T-helper 22 cell (primary cell): ENCODE measurements at regions not wholly inside any gene's neighbourhood (a gene's known extent, or its start where the extent isn't known, plus 50 kb on each side); places are given as distances from the start of the nearest gene placed in this dataset.
"Not testable (repeated sequence)": the region's sequence is repeated elsewhere in the genome, so short reads cannot be mapped to it uniquely, and the experiment has no call there.

Source experiments
- DNase-seq: peaks from one replicate; pipeline ENCODE4 v3.0.0-alpha.2; 2020; ENCODE audit warnings: low read depth

DNA sequence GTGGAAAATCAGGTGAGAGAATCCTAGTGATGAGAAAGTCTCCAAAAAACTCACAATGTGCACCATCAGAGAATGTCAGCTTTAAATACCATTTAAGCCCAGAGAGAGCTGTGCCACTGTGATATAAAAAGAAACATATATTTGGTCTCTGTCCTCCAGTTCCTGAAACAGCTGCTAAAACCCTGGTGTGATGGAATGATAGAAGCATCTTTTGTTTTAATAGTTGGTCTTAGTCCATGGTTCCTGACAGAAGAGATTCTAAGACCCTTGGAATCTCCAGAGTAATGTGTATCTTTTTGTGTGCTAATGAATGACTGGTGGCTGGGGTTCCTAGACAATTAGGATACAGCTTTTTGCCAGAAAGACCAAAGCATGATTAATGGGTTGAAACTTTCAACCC lies 302.8 kb upstream of the B3GALT2 start:
- DNase-seq: no peak

DNA sequence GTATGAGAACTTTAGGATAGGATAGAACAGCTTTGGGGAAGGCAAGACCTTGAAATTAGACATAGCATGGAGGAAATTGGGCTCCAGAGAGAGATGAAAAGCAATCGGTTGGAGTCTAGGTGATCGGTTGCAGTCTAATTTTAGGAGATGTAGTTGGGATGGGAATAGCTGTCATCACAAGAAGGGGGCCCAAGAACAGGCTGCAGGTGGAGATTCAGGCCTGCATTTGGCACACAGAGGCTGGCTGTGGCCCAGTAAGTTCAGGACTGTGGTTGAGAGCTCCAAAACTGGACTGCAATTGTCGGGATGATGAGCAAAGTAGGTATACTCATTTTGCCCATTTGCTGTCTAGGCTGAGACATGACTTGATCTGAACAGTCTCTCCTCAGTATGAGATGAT lies 301.3 kb upstream of the B3GALT2 start:
- no peak for DNase-seq

DNA sequence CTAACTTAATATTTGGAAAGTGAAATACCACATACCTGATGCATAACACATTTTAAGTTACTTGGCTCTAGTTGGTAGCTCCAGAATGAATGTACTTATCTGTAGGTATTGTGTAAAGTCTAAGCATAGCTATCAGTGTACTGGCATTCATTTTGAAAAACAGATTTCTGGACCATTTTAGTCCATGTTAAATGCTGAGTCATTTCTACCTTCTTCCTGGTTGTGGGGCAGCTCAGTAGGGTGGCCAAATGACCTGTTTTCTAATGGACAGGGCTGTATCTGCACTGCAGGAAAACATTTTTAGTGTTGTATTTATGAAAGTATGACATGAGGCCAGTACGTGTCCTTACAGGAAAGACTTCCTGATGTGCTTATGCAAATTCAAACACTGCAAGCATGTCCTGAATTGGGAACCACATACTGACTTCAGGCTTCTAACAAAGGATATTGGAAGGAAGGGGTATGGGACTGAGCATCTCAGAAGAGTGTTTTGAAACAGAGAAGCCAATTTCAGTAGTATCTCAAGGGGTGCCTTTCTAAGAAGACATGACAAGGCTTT lies 300.3 kb upstream of the B3GALT2 start:
- DNase-seq: no peak

DNA sequence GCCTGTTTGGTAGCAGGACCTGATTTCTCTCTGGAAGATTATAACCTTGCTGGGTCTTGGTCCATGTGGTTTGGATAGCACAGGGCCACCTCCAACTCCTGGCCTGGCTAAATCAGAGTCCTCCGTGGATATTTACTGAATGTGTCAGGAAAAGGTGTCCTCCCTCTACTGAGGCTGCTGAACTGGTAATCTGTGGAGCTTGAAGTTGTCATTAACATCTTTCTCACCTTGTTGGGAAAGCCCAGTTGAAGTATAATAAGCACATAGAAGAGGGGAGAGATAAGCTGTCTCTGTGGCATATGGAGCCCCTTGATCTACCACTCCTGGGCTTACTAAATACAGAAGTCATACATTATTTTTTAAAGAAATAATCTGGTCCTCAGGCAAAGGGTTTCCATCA lies 294.3 kb upstream of the B3GALT2 start:
- DNase-seq: no peak

DNA sequence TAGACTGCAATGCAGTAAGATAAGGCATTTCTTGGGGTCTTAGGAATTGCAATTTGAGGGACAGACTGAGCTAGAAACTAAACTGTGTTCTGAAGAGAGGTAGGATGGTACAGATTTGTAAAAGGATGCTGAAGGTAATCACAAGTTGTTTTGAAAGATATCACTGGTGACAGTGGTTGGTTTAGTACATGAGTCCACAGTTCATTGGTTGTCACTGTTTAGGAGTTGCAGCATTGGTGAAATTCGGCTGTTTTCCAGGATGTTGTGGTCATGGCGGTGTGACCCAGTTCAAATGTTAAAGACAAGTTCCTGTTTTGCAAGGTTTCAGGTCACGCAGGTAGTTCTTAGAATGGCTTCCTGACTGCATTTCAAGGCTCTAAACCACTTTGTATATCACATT lies 292.8 kb upstream of the B3GALT2 start:
- peak; percentile 69 for DNase-seq

DNA sequence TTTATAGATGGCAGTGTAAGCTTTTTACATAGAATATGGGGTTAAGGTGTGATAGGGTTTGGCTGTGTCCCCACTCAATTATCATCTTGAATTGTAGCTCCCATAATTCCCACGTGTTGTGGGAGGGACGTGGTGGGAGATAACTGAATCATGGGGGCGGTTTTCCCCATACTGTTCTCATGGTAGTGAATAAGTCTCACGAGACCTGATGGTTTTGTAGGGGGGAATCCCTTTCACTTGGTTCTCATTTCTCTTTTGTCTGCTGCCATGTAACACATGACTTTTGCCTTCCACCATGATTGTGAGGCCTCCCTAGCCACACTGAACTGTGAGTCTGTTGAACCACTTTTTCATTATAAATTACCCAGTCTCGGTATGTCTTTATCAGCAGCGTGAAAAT lies 290.3 kb upstream of the B3GALT2 start:
- DNase-seq: no peak

DNA sequence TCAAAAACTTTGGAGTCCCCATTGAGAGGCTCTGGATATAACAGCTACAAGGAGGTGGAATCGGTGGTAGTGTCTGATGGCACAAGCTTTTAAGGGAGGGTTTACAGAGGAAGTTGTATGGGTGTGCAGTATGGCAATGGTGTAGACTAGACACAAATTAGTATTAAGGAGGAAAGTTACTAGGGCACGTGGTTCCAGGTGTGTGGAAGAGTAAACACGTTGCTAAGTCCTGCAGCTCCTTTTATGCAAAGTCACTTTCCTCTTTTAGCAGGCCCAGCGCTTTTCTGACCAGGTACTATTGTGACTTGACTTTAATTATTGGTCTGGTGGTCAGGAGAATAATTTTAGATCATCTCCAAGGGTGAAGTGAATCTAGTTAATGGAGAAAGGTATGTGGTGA lies 287.5 kb upstream of the B3GALT2 start:
- DNase-seq: no peak

DNA sequence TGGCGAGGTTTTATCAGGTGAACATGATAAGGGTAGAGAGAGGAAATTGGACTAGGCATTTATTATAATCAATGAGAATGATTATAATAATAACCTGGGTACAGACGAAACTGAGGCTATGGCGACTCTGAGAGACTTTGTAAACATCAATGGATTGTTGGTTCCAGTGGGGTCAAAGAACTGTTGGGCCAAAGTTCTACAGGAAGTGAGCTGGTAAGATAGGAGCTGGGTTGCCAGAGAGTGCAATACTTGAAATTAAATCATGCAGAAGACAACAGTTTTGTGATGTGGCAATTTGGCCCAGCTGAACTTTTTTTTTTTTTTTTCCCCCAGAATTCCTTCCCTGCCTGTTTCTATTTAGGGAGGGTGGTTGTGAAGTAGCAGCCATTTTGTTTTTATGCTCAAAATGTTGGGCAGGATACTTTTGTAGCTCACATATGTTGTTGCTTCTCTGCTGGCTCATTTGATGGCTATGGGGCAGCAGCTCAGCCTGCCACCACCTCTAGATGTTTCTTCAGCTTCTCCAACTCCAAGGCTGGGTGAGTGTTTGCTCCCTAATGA lies 286.5 kb upstream of the B3GALT2 start:
- no peak for DNase-seq

DNA sequence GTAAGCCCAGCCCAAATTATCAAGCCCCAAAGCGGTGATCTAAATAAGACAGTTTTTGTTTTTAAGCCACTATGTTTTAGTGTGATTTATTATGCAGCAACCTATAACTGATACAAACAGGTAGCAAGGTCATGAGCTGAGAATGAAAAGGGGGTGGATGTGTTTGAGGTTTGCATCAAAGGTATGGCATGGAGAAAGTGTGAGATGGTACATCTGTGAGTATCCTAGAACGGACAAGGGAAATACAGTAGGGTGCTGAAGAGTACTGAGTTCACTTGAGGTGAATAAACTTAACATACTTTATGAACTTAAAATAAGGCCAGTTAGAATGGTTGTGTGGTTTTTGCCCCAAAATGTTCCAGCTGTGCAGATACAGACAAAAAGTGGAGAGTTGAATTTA lies 286.0 kb upstream of the B3GALT2 start:
- DNase-seq: no peak

DNA sequence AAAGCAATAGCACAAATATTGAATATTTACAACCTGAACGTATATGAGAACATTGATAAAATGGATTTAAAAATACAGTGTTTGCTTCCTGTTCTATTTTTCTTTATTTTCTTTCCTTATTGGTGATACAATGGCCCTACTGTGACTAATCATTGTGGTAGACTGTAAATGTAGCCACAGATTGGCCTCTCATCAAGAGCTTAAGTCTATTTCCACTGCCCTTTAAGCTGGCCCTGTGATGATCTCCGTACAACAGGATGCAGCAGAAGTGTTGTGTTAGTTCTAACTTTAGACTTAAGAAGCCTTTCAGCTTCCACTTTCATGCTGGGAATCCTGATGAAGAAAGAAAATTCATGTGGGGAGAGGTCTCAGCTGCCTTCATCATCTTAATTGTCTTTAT lies 285.6 kb upstream of the B3GALT2 start:
- no peak for DNase-seq

DNA sequence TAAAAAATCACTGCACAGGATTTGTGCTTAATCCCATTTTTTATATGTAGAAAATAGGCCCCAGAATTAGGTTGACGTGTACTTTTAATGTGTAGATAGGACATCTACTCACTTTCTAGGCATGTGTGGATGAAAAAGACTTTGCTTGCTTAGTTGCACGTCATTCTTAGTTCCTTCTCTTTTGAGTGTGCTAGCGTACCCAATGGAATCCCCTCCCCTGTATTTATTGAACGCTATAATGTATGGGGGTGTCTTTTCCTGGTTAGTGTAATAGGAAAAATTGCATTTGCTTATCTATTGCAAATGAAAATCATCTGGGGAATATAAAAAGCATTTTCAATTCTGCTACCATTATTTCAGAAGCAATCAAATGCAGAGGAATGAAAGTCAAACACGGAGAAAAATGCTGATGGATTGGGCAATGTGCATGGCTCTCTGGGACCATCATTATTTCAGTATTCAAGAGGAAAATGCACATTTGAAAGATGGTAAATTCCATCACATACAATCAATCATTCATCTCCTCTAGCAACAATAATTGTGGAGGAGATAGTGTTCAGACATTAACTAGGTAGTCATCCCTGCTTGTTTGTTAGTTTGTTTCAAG lies 277.0 kb upstream of the B3GALT2 start:
- DNase-seq: no peak

DNA sequence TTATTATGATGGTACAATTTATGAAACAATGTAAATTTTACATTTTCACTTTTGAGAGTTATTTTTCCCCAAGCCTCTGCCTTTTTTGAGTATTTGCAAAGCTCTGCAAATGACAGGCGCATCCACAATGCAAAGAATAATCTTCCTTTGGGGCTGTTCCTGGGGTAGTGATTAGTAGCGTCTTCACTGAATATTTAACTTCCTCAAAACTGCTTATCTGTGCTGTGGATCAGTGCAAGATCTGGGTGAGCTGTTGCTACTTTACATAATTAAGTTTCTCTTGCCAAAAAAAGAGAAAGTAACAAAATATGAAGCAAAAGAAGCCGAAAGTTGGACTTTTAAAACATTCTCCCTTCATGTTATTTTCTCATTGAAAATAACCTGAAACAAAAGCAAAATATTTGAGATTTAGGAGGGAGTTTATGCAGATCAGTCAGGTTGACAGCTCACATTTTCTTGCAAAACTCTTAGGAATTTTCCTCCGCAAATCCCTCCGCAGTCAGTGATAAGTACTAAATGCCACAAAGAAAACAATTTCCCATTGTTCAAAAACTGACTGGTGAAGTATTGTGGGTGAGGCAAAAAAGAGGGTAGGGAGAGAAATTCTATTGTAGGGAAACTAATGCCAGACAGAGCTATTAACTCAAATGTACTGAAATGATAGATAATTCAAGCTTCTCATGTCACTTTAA lies 276.4 kb upstream of the B3GALT2 start:
- DNase-seq: no peak

DNA sequence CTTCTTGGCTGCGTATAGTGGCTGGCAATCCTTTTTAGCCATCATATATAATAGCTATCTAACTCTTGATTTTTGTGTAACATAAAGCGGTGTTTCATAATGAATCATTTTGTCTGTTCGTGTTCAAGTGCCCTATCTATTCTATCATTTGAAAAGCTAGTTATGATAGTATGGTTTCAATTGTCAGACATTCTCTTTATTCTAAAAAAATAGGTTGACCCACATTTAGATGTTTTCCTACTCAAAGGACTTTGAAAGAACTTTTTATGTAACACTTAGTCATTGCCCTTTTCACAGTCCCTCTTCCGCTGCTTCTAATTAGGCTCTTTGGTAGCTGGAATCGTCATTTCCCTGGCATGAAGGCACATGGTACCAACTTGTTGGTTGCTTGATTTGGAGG lies 272.2 kb upstream of the B3GALT2 start:
- DNase-seq: peak; percentile 24

DNA sequence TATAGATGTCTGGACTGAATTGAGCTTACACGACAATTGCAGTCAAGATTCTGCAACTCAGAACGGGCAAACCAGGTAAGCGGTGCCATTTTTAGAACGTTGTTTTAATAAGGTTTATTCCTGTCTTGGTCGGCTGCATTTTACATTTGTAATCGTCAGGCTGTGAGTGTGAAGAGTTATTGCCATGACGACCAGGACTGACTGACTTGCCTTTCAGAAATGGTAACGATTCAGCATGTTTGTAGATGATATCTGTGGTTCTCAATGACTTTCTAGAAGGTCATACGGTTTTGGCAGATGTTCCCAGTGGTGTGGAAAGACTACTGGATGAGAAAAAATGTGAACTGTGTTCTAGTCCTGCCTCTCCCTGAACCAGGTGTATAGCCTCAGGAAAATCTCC lies 271.3 kb upstream of the B3GALT2 start:
- DNase-seq: no peak

DNA sequence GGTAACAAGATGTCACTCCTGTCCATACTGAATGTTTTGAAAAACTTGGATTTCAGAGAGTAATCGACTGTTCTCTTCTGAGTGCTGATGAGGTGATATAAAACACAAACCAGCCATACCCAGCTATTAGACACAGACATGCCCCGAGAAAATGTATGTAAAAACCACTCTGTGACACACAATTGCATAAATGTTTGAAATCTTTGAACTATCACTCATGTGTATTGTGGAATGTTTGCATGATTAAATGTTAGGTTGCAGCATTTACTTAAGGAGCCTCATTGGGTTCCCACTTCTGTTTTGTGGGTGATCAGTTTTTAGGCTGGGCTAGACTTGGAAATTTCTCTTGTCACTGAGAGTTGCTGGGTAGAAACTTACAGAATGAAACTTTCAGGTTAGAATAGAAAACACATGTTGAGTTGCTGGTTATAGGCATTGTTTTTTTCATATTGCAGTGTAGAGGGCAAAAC lies 270.4 kb upstream of the B3GALT2 start:
- no peak for DNase-seq

DNA sequence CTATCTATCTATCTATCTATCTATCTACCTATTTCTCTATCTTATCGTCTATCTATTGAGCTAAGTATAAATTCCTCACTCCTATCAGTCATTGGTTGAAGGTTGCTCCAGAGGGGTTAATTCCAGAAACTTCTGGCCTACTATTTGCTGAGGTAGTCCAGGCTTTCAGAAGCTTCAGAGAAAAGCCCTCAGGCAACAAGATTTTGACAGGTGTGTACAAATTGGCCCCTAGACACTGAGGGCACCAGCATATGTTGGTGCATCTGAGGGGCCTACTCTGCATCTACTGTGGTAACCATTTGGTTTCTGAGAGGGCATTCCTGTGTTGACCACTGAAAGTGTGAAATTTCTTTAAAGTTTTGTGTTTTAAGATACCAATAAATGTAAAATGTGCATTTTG lies 265.2 kb upstream of the B3GALT2 start:
- no peak for DNase-seq

DNA sequence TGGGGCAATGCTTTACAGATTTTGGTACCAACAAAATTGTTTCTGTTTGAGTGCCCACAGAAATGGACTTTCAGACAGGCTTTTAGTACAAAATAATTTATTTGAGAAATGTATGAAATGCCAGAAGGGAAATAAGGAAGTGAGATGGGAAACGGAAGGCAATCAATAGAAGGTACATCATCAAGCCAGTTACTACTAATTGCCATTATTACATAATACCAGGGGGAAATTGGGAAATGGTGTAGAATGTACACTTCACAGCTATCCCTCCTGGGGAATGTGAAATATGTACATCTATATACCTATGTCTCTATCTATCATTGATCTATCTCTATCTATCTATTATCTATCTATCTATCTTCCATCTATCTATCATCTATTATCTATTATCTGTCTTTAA lies 264.6 kb upstream of the B3GALT2 start:
- no peak for DNase-seq

DNA sequence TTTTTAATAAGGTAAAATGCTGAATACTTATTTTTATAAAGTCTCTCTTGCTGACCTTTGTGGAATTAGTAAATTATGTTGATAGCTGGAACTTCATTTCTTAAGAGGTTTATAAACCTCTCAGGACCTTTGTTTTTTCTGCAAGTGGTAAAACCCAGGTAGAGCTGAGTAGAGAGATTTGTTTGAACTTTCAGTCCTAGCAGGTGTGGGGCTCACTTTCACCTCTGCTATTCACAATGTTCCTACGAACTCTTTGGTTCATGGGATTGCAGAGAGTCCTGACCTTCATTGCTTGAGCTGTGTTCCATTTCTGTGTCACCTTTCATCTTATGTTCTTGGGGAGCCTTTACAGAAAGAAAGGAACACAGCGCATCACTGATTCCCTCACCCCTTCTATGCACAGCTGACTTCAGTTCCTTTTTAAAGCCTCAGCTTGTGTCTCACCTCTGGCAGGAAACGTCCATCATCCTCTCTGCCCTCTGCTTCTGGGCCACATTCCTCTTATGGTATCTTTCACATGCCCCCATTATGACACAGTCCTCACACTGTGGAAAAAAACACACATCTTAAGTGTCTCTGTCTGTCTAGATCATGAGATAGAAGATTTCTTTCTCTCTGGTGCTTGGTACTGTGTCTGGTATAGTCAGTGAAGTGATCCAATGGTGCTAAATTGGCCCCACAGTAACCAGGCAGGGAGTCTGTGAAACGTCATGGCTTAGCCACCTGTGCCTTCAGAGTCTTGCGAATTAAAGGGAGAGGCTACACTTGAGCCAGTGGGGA lies 262.5 kb upstream of the B3GALT2 start:
- DNase-seq: no peak

DNA sequence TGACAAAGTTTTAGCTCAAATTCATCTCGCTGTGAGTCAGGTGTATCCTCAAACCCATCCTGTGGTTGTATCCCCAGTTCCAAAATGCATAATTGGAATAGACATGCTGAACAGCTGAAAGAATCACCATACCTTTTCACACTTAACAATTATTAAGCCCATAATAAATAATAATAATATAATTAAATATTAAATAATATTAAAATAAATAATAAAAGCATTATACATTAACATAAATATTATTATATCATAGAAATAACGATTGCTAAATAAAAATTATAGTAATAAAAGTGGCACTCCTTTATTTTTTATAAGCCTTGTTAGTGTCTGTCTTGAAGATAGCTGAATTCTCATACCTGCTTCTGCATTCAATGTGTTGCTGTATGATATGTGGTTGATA lies 257.5 kb upstream of the B3GALT2 start:
- DNase-seq: no peak

DNA sequence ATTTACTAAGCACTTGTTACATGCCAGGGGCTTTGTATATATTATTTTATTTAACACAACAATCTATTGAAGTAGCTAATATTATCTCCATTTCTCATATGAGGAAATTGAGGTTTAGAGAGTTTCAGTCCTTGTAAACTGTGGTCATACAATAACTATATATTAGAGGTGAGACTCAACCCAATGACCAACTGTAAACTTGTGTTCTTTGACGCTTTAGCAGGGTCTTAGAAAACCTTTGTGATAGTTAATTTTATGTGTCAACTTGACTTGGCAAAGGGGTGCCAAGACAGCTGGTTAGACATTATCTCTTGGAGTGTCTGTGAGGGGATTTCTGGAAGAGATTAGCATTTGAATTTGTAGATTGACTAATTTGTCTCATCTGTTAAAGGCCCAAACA lies 252.4 kb upstream of the B3GALT2 start:
- DNase-seq: no peak

DNA sequence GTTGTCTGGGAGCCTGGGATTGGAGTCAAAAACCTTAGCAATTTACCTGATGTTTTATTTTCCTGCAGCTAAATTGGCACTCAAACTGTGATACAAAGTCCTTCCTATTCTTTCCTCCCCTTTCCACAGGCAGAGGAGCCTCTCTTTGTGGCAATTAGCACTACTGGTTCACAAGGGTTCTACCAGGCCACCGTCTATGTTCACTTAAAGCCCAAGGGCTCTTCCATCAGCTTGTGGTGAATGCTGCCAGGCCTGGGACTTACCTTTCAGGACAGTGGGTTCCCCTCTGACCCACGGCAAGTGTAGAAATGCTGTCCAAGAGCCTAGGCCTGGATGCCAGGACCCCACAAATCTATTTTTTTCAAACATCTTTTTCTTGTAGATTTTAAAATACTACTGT lies 251.9 kb upstream of the B3GALT2 start:
- no peak for DNase-seq

DNA sequence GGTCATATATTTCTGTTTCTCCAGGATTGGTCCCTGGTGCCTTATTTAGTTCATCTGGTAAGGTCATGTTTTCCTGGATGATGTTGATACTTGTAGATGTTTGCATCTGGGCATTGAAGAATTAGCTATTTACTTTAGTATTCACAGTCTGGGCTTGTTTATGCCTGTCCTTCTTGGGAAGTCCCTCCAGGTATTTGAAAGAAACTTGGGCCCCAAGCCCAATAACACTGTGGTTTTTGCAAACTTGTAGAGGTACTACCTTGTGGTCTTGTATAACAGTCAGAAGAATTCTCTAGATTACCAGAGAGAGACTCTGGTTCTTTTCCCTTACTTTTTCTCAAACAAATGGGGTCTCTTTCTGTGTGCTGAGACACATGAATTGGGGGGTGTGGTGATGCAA lies 251.4 kb upstream of the B3GALT2 start:
- DNase-seq: no peak

DNA sequence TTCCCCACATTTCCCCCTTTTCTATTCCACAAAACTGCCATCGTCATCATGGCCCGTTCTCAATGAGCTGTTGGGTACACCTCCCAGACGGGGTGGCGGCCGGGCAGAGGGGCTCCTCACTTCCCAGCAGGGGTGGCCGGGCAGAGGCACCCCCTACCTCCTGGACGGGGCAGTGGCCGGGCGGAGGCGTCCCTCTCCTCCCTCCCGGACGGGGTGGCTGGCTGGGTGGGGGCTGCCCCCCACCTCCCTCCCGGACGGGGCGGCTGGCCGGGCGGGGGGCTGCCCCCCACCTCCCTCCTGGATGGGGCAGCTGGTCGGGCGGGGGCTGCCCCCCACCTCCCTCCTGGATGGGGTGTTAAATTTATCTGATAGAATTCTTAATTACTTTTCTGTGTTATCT lies 250.9 kb upstream of the B3GALT2 start:
- DNase-seq: not testable (repeated sequence)
